C4-2B (cell line): ENCODE measurements at regions not wholly inside any gene's neighbourhood (a gene's known extent, or its start where the extent isn't known, plus 50 kb on each side); places are given as distances from the start of the nearest gene placed in this dataset.

Experiments
- CTCF ChIP-seq: fragments of 450-650 bp; conservative IDR thresholded peaks from 2 replicates; pipeline ENCODE4 v1.5.1; 2017; ENCODE audit warnings: mild to moderate bottlenecking
- ZFX ChIP-seq: fragments of 450-650 bp; IDR thresholded peaks from 2 replicates; pipeline ENCODE4 v1.6.1; 2017

- TF ChIP-seq CTCF (no peak), ZFX (no peak)
Observed at GRCh38 chr17:15890279-15890892, 54.5 kb upstream of the ADORA2B start.
